H1 (cell line): ENCODE measurements at regions not wholly inside any gene's neighbourhood (a gene's known extent, or its start where the extent isn't known, plus 50 kb on each side); places are given as distances from the start of the nearest gene placed in this dataset.

Experiments
- CTCF ChIA-PET: fragments of 300-600 bp; sonication (Branson Sonifier 250); formaldehyde crosslinking; loops from one replicate; lab custom pipeline; 2021; ENCODE audit not compliant: partially characterized antibody; lab: Charles Lee
- POLR2A ChIA-PET: fragments of 300-600 bp; sonication (Branson Sonifier 250); formaldehyde crosslinking; loops from one replicate; lab custom pipeline; 2021; ENCODE audit warnings: inconsistent platforms; ENCODE audit not compliant: partially characterized antibody; lab: Charles Lee
- DNase-seq, 2 experiments: peaks; one replicate each; pipeline versions ENCODE4 v3.0.0 to v3.0.0-alpha.2; 2010 to 2022; ENCODE audit warnings: low spot score in 2 of 2, low read depth in 1 of 2, mixed read lengths in 1 of 2
- FAIRE-seq: peaks from 2 replicates; lab custom pipeline; 2011; peaks lifted over from hg19 to GRCh38; lab: Jason Lieb, UNC
- H2AFZ ChIP-seq: 2 replicates; pipeline ENCODE4 v1.8.1; 2012; ENCODE audit warnings: low read length, inconsistent platforms
- H2AK5ac ChIP-seq: 2 replicates; pipeline ENCODE4 v1.6.1; 2013; ENCODE audit warnings: low read depth, low read length
- H2BK120ac ChIP-seq: replicated peaks from 2 replicates; pipeline ENCODE3; 2013; ENCODE audit warnings: low read depth, low read length, inconsistent platforms
- H2BK12ac ChIP-seq: 2 replicates; pipeline ENCODE4 v1.6.1; 2013; ENCODE audit warnings: low read depth, low read length
- H2BK15ac ChIP-seq: 2 replicates; pipeline ENCODE4 v1.6.1; 2013; ENCODE audit warnings: low read length
- H2BK20ac ChIP-seq: 2 replicates; pipeline ENCODE4 v1.6.1; 2013; ENCODE audit warnings: low read length
- H2BK5ac ChIP-seq: 2 replicates; pipeline ENCODE4 v1.6.1; 2013; ENCODE audit warnings: low read depth, low read length
- H3K14ac ChIP-seq: 2 replicates; pipeline ENCODE4 v1.6.1; 2013; ENCODE audit warnings: inconsistent platforms; ENCODE audit not compliant: insufficient read length
- H3K18ac ChIP-seq: 2 replicates; pipeline ENCODE4 v1.6.1; 2013; ENCODE audit warnings: low read length; ENCODE audit errors: extremely low read depth
- H3K23ac ChIP-seq: 2 replicates; pipeline ENCODE4 v1.6.1; 2013; ENCODE audit warnings: inconsistent platforms; ENCODE audit not compliant: insufficient read length
- H3K23me2 ChIP-seq: 2 replicates; pipeline ENCODE4 v1.6.1; 2013; ENCODE audit warnings: low read depth, low read length
- H3K27ac ChIP-seq: 2 replicates; pipeline ENCODE4 v1.6.1; 2011; ENCODE audit warnings: low read depth, low read length, inconsistent platforms
- H3K27me3 ChIP-seq, 4 experiments: replicated peaks in 1 of 4; 1 replicate in 1 of 4; 2 replicates in 3 of 4; pipeline versions ENCODE4 v1.6.1 to v1.8.1; 2011 to 2013; ENCODE audit warnings: low read length in 3 of 4, mild to moderate bottlenecking in 3 of 4, inconsistent platforms in 2 of 4, mixed read lengths in 2 of 4, moderate library complexity in 1 of 4; ENCODE audit not compliant: control insufficient read depth in 3 of 4, insufficient read depth in 3 of 4; ENCODE audit errors: extremely low read depth in 1 of 4
- H3K36me3 ChIP-seq, 4 experiments: 2 replicates each; pipeline versions ENCODE4 v1.6.1 to v1.8.1; 2011 to 2013; ENCODE audit warnings: mild to moderate bottlenecking in 4 of 4, low read length in 3 of 4, moderate library complexity in 2 of 4, control low read depth in 1 of 4, inconsistent platforms in 1 of 4; ENCODE audit not compliant: insufficient read depth in 4 of 4, control insufficient read depth in 2 of 4
- H3K4ac ChIP-seq: replicated peaks from 2 replicates; pipeline ENCODE3; 2013; ENCODE audit warnings: low read length, low read depth, mixed read lengths, inconsistent platforms; ENCODE audit not compliant: insufficient read length
- H3K4me1 ChIP-seq, 4 experiments: replicated peaks in 1 of 4; 1 replicate in 1 of 4; 2 replicates in 3 of 4; pipeline versions ENCODE4 v1.6.1 to v1.8.1; 2011 to 2013; ENCODE audit warnings: low read length in 3 of 4, inconsistent platforms in 2 of 4, mixed read lengths in 1 of 4; ENCODE audit not compliant: insufficient read depth in 4 of 4, control insufficient read depth in 3 of 4
- H3K4me2 ChIP-seq, 2 experiments: 2 replicates each; pipeline versions ENCODE4 v1.6.1 to v1.8.1; 2011 to 2013; ENCODE audit warnings: low read depth in 2 of 2, low read length in 2 of 2, control low read depth in 1 of 2, inconsistent platforms in 1 of 2, mild to moderate bottlenecking in 1 of 2; ENCODE audit not compliant: insufficient read depth in 1 of 2
- H3K4me3 ChIP-seq, 4 experiments: fragments of 200-600, 300-600 bp in 1 of 4; sonication (generic), shearing (Covaris generic), sonication (Bioruptor Twin) in 1 of 4; 2 replicates each; pipeline versions ENCODE4 v1.5.1 to v1.8.1; 2011 to 2016; ENCODE audit warnings: low read length in 4 of 4, low read depth in 3 of 4, control low read depth in 2 of 4, inconsistent platforms in 2 of 4, mild to moderate bottlenecking in 2 of 4, mixed read lengths in 1 of 4, moderate library complexity in 1 of 4; ENCODE audit not compliant: insufficient read depth in 2 of 4; ENCODE audit errors: extremely low read depth in 1 of 4
- H3K56ac ChIP-seq: replicated peaks from 2 replicates; pipeline ENCODE3; 2013; ENCODE audit warnings: low read depth, mild to moderate bottlenecking, mixed read lengths, low read length, inconsistent platforms; ENCODE audit not compliant: insufficient read length
- H3K79me1 ChIP-seq: 2 replicates; pipeline ENCODE4 v1.6.1; 2013; ENCODE audit warnings: low read depth, low read length, control low read depth
- H3K79me2 ChIP-seq, 2 experiments: 2 replicates each; pipeline versions ENCODE4 v1.6.1 to v1.8.1; 2012 to 2013; ENCODE audit warnings: low read length in 2 of 2, mild to moderate bottlenecking in 2 of 2, inconsistent platforms in 1 of 2; ENCODE audit not compliant: insufficient read depth in 2 of 2, control insufficient read depth in 1 of 2
- H3K9ac ChIP-seq, 4 experiments: replicated peaks in 1 of 4; 1 replicate in 1 of 4; 2 replicates in 3 of 4; pipeline versions ENCODE4 v1.6.1 to v1.8.1; 2011 to 2013; ENCODE audit warnings: low read depth in 3 of 4, low read length in 3 of 4, control low read depth in 2 of 4, mild to moderate bottlenecking in 2 of 4, moderate library complexity in 2 of 4, inconsistent platforms in 1 of 4; ENCODE audit errors: extremely low read depth in 1 of 4
- H3K9me3 ChIP-seq, 2 experiments: 2 replicates each; pipeline versions ENCODE4 v1.6.1 to v1.8.1; 2012 to 2013; ENCODE audit warnings: mild to moderate bottlenecking in 2 of 2, moderate library complexity in 2 of 2, control low read depth in 1 of 2, inconsistent platforms in 1 of 2, low read depth in 1 of 2, low read length in 1 of 2, mixed read lengths in 1 of 2; ENCODE audit not compliant: insufficient read depth in 2 of 2
- H4K20me1 ChIP-seq, 2 experiments: replicated peaks in 1 of 2; 2 replicates each; pipeline versions ENCODE3 to v1.8.1; 2011 to 2013; ENCODE audit warnings: inconsistent platforms in 2 of 2, low read length in 2 of 2, mild to moderate bottlenecking in 1 of 2; ENCODE audit not compliant: insufficient read depth in 2 of 2, control insufficient read depth in 1 of 2
- H4K5ac ChIP-seq: 2 replicates; pipeline ENCODE4 v1.6.1; 2013; ENCODE audit warnings: low read length, low read depth, mixed read lengths, inconsistent platforms; ENCODE audit not compliant: insufficient read length
- H4K8ac ChIP-seq: 2 replicates; pipeline ENCODE4 v1.8.0; 2013; ENCODE audit warnings: mild to moderate bottlenecking, moderate library complexity, low read length, inconsistent platforms; ENCODE audit not compliant: insufficient read depth; ENCODE audit errors: extremely low read depth
- H4K91ac ChIP-seq: replicated peaks from 2 replicates; pipeline ENCODE3; 2013; ENCODE audit warnings: low read length, mixed read lengths, inconsistent platforms; ENCODE audit not compliant: insufficient read length
- ASH2L ChIP-seq: fragments of 200-600, 300-600 bp; sonication (generic); IDR thresholded peaks from one replicate; pipeline ENCODE4 v1.7.1; 2017; ENCODE audit warnings: low read length
- CHD1 ChIP-seq: IDR thresholded peaks from 2 replicates; pipeline ENCODE4 v1.6.1; 2012; ENCODE audit warnings: low read depth, low read length, improper control_type of control experiment
- GABPA ChIP-seq: IDR thresholded peaks from 2 replicates; pipeline ENCODE4 v1.6.1; 2011; ENCODE audit warnings: mild to moderate bottlenecking, low read length, moderate library complexity, borderline replicate concordance; ENCODE audit not compliant: insufficient read depth
- HDAC6 ChIP-seq: IDR thresholded peaks from one replicate; pipeline ENCODE4 v1.7.1; 2012; ENCODE audit warnings: low read depth, mild to moderate bottlenecking, inconsistent platforms, low read length, moderate library complexity
- PHF8 ChIP-seq: fragments of 200-600 bp; sonication (generic); conservative IDR thresholded peaks from 2 replicates; pipeline ENCODE4 v1.7.1; 2012; ENCODE audit warnings: low read depth, mild to moderate bottlenecking, inconsistent platforms, low read length, moderate library complexity
- POLR2AphosphoS5 ChIP-seq: IDR thresholded peaks from 2 replicates; pipeline ENCODE4 v1.6.1; 2011; ENCODE audit warnings: low read depth, low read length
- RFX5 ChIP-seq: IDR thresholded peaks from 2 replicates; pipeline ENCODE4 v1.6.1; 2011; ENCODE audit warnings: low read depth, low read length, improper control_type of control experiment, borderline replicate concordance
- SIN3A ChIP-seq, 2 experiments: IDR thresholded peaks in 1 of 2; conservative IDR thresholded peaks in 1 of 2; 2 replicates each; pipeline ENCODE4 v1.6.1; 2011 to 2012; ENCODE audit warnings: low read length in 2 of 2, improper control_type of control experiment in 1 of 2, low read depth in 1 of 2, mild to moderate bottlenecking in 1 of 2
- SP1 ChIP-seq: IDR thresholded peaks from 2 replicates; pipeline ENCODE4 v1.6.1; 2011; ENCODE audit warnings: low read depth, low read length
- SUZ12 ChIP-seq: fragments of 200-600 bp; sonication (generic); IDR thresholded peaks from 2 replicates; pipeline ENCODE4 v1.6.1; 2012; ENCODE audit warnings: mild to moderate bottlenecking, inconsistent platforms, low read length, moderate library complexity, mixed read lengths
- TEAD4 ChIP-seq: IDR thresholded peaks from 2 replicates; pipeline ENCODE4 v1.6.1; 2012; ENCODE audit warnings: low read depth, low read length, inconsistent platforms, mixed read lengths
- USF2 ChIP-seq: IDR thresholded peaks from 2 replicates; pipeline ENCODE4 v1.6.1; 2011; ENCODE audit warnings: low read length, improper control_type of control experiment
- WGBS, 2 experiments: shearing (Covaris generic) in 1 of 2; methylation state at CpG; one replicate each; pipeline versions ENCODE4 v1.1.6 to v1.1.7; 2013 to 2015; ENCODE audit warnings: low lambda C conversion rate in 2 of 2, mixed read lengths in 2 of 2, inconsistent platforms in 1 of 2, low coverage in 1 of 2, missing lambda C conversion rate in 1 of 2; ENCODE audit not compliant: insufficient replicate concordance in 2 of 2, insufficient coverage in 1 of 2, insufficient read length in 1 of 2; ENCODE audit errors: extremely low coverage in 1 of 2, missing lambda C conversion rate in 1 of 2; 5-methylcytosine and 5-hydroxymethylcytosine counted together

- no peak for TF ChIP-seq POLR2AphosphoS5
Measured at GRCh38 chr1:65494671-65495070, 74.2 kb downstream of the LEPR start (continued).

- Histone ChIP-seq H3K4me1 (no peaks in the 10 kb centered on the region), H3K79me2 (no peaks in the 10 kb centered on the region), H3K4me2 (no peak overlapping the region), H2BK120ac (no peak overlapping the region), H3K56ac (no peak overlapping the region), H2BK5ac (no peak overlapping the region), H3K9ac (no peak overlapping the region), H3K4ac (no peak overlapping the region), H2AFZ (no peak overlapping the region), H3K9me3 (no peaks in the 10 kb centered on the region), H4K8ac (no peak overlapping the region), H2BK12ac (no peak overlapping the region), H3K27me3 (no peaks in the 10 kb centered on the region), H3K14ac (no peak overlapping the region), H4K91ac (no peak overlapping the region), H3K23ac (no peak overlapping the region), H3K79me1 (no peaks in the 10 kb centered on the region), H4K20me1 (no peaks in the 10 kb centered on the region), H2AK5ac (no peak overlapping the region), H2BK15ac (no peak overlapping the region), H3K4me3 (no peak overlapping the region), H3K27ac (no peak overlapping the region), H4K5ac (no peak overlapping the region), H3K18ac (no peak overlapping the region), H3K36me3 (no peaks in the 10 kb centered on the region), H3K23me2 (no peaks in the 10 kb centered on the region), H2BK20ac (no peak overlapping the region)
- ChIA-PET CTCF (interaction anchor here (0.7 kb wide), 1 partner anchor 91 kb away, joined by 3 read pairs; no protein-coding TSS in a partner anchor), POLR2A (no interaction called here)
- no peak for FAIRE-seq
- WGBS, 2 experiments, result 96% methylated on average over 1 of the region's 1 CpG; no CpG with 5 or more reads in 1 of the 2 experiments
- DNase-seq, result no peak
- TF ChIP-seq SP1 (no peak), GABPA (no peak), HDAC6 (no peak), ASH2L (no peak), RFX5 (no peak), SUZ12 (no peak), PHF8 (no peak), CHD1 (no peak), SIN3A (conservative IDR thresholded peaks at IDR 0.05 in 1 of 2, IDR thresholded peaks at IDR 0.05 in 1 of 2; ENCODE audit: low read depth in 1 of 2, low read length in 2 of 2) (no peak), TEAD4 (no peak), USF2 (no peak)
Measured at GRCh38 chr1:65495137-65495536, 74.7 kb downstream of the LEPR start.
